Testis (tissue), 2 donors: ENCODE measurements at regions not wholly inside any gene's neighbourhood (a gene's known extent, or its start where the extent isn't known, plus 50 kb on each side); places are given as distances from the start of the nearest gene placed in this dataset.
"Not testable (repeated sequence)": the region's sequence is repeated elsewhere in the genome, so short reads cannot be mapped to it uniquely, and the experiment has no call there.

Experiments used
- DNase-seq: peaks from one replicate; pipeline ENCODE4 v3.0.0-alpha.2; 2019
- H3K27ac ChIP-seq, 2 donors: fragments of 200-600 bp; sonication (generic); one replicate each; pipeline ENCODE4 v1.5.1; 2019
- H3K27me3 ChIP-seq: fragments of 200-600 bp; sonication (generic); one replicate; pipeline ENCODE4 v1.5.1; 2019
- H3K36me3 ChIP-seq: fragments of 200-600 bp; sonication (generic); one replicate; pipeline ENCODE4 v1.5.1; 2017; ENCODE audit warnings: low read depth; ENCODE audit errors: missing control alignments
- H3K4me1 ChIP-seq: fragments of 200-600 bp; sonication (generic); one replicate; pipeline ENCODE4 v1.5.1; 2019
- H3K4me3 ChIP-seq, 2 donors: fragments of 200-600 bp; sonication (generic); one replicate each; pipeline ENCODE4 v1.5.1; 2017 to 2019
- H3K9me3 ChIP-seq: fragments of 200-600 bp; sonication (generic); one replicate; pipeline ENCODE4 v1.5.1; 2017
- POLR2A ChIP-seq: fragments of 450-650 bp; IDR thresholded peaks from one replicate; pipeline ENCODE4 v1.6.1; 2017; ENCODE audit warnings: antibody characterized with exemption, mild to moderate bottlenecking, moderate library complexity
- WGBS, 2 donors: methylation state at CpG; one replicate each; pipeline ENCODE4 v1.1.5; 2018; 5-methylcytosine and 5-hydroxymethylcytosine counted together
- intact Hi-C: fragments of 100-400 bp; cut with DNase I; formaldehyde crosslinking; loops from one replicate; pipeline ENCODE4 v1.15.1; 2023; ENCODE audit warnings: low total_unique reads
- TF ChIP-seq, protein P1 (sequence below), 3 experiments: fragments of 450-650 bp in 2 of 3; fragments of 200-600 bp in 1 of 3; sonication (generic) in 1 of 3; IDR thresholded peaks; one replicate each; pipeline ENCODE4 v1.5.1; 2016 to 2019; ENCODE audit warnings: antibody characterized with exemption in 3 of 3, mild to moderate bottlenecking in 2 of 3, moderate library complexity in 1 of 3

DNA sequence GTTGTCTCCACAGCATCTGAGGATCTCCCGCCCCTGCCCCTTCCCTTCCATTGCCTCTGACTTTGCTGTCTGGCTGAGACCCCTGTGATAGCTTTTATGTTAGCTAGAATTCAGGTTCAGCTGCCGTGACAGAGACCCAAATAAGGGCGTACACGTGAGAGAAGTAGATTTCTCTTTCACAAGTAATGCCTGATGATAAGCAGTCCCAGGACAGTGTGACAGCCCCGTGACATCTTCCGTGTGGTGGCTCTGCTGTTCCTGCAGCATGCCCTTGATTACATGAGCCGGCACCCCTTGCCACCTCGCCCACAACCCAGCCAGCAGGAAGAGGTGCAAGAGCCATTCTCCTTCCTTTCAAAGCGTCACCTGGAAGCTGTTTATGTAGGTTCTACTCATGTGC, 130.9 kb upstream of the PODXL start:
- H3K27ac ChIP-seq: no peak overlapping the region
- H3K9me3 ChIP-seq: no peaks in the 10 kb centered on the region
- no peak for DNase-seq
- H3K36me3 ChIP-seq: no peaks in the 10 kb centered on the region
- no peaks in the 10 kb centered on the region for H3K27me3 ChIP-seq
- TF ChIP-seq, protein P1, sequence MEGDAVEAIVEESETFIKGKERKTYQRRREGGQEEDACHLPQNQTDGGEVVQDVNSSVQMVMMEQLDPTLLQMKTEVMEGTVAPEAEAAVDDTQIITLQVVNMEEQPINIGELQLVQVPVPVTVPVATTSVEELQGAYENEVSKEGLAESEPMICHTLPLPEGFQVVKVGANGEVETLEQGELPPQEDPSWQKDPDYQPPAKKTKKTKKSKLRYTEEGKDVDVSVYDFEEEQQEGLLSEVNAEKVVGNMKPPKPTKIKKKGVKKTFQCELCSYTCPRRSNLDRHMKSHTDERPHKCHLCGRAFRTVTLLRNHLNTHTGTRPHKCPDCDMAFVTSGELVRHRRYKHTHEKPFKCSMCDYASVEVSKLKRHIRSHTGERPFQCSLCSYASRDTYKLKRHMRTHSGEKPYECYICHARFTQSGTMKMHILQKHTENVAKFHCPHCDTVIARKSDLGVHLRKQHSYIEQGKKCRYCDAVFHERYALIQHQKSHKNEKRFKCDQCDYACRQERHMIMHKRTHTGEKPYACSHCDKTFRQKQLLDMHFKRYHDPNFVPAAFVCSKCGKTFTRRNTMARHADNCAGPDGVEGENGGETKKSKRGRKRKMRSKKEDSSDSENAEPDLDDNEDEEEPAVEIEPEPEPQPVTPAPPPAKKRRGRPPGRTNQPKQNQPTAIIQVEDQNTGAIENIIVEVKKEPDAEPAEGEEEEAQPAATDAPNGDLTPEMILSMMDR (IDR thresholded peaks at IDR 0.05): no peak
- no peak for TF ChIP-seq POLR2A
- WGBS, 2 donors: 77 to 82% methylated on average over 9 of the region's 9 CpGs
- H3K4me3 ChIP-seq: no peak overlapping the region
- peaks cover 6% of the 10 kb centered on the region for H3K4me1 ChIP-seq
- intact Hi-C loops: no loop called here

DNA sequence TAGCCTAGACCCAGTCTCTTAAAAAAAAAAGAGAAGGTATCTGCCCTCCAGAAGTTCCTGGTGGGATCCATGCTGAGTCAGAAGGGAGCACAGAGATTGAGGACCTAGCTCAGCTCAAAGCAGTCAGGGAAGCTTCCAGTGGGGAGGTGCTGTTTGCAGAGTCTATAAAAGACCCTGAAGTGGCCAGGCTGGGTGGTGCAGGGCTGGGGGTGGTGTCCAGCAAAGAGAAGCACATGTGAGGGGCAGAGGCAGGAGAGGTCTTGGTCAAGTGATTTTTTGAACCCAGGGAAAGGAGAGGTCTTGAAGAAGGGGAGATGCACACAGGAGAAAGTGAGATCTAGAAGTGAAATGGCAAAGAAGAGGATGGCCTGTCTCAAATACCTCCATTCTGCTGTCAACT, 130.4 kb upstream of the PODXL start:
- no peak for DNase-seq
- Histone ChIP-seq H3K27me3 (no peaks in the 10 kb centered on the region), H3K36me3 (no peaks in the 10 kb centered on the region), H3K9me3 (no peaks in the 10 kb centered on the region), H3K4me3 (no peak overlapping the region), H3K27ac (no peak overlapping the region), H3K4me1 (peaks cover 2% of the 10 kb centered on the region)
- TF ChIP-seq POLR2A: no peak
- TF ChIP-seq, protein P1 (IDR thresholded peaks at IDR 0.05): no peak
- intact Hi-C loops: no loop called here

DNA sequence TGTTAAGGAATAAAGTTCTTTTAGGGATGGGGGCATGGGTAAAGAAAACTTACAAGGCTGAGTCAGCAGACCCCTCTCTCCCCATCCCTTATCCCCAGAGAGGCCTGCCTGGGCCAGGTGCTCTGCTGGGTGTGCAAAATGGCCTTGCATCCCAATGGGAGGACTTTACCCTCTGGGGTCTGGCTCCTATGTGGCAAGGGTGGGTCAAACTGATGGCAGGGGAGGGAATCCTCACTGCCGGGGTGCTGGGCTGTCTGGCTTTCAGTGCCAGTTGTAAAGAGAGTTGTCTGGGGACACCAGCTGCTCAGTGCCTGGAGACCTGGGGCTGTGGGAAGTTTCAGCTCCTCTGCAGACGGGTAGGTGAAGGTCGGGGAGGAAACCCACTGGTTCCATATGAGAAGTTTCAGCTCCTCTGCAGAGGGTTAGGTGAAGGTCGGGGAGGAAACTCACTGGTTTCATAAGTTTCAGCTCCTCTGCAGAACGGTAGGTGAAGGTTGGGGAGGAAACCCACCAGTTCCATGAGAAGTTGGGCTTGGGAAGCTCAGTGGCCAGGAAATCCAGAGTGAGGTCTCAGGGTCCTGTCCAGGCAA, 127.2 kb upstream of the PODXL start:
- H3K4me1 ChIP-seq: no peaks in the 10 kb centered on the region
- intact Hi-C loops: no loop called here
- no peaks in the 10 kb centered on the region for H3K27me3 ChIP-seq
- no peaks in the 10 kb centered on the region for H3K36me3 ChIP-seq
- no peak overlapping the region for H3K27ac ChIP-seq
- no peak overlapping the region for H3K4me3 ChIP-seq
- TF ChIP-seq, protein P1 (IDR thresholded peaks at IDR 0.05): no peak
- no peak for TF ChIP-seq POLR2A
- DNase-seq: no peak
- WGBS, 2 donors: 67 to 75% methylated on average over 5 of the region's 5 CpGs
- no peaks in the 10 kb centered on the region for H3K9me3 ChIP-seq

DNA sequence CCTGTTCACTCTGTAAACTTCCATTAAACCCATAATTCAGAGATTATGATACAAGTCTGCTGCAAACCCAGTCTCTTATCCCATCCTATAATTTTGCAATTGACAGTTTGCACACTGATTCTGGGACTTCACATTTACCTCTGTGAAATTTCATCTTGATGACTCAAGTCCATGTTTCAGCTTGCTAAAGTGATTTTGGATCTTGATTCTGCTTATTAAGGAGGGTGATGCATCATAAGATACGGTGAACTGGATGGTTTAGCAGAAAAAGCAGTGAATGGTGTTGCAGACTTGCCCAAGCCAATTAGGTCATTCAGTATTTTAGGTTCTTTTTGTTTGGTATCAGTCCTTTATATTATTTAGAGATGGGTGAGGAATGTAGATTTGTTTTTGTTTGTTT, 125.5 kb upstream of the PODXL start:
- intact Hi-C loops: no loop called here
- TF ChIP-seq, protein P1 (IDR thresholded peaks at IDR 0.05): no peak
- TF ChIP-seq POLR2A: no peak
- Histone ChIP-seq H3K4me3 (no peak overlapping the region), H3K9me3 (no peaks in the 10 kb centered on the region), H3K4me1 (no peaks in the 10 kb centered on the region), H3K27ac (no peak overlapping the region), H3K27me3 (no peaks in the 10 kb centered on the region), H3K36me3 (no peaks in the 10 kb centered on the region)
- no peak for DNase-seq
- WGBS, 2 donors: 0 to 53% methylated on average over 1 of the region's 1 CpG

DNA sequence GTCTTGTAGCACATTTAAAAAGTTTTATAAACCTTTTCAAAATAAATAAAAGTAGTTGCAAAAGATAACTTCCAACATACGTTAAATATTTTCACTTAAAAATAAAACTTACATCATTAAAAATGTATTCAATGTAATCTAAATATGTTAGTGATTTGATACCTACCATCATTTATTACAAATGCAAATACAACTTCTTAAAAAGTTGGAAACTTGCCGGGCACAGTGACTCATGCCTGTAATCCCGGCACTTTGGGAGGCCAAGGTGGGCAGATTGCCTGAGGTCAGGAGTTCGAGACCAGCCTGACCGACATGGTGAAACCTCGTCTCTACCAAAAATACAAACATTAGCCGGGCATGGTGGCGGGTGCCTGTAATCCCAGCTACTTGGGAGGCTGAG, 122.6 kb upstream of the PODXL start:
- intact Hi-C loops, H3K27ac ChIP-seq, H3K9me3 ChIP-seq, H3K4me3 ChIP-seq, H3K4me1 ChIP-seq, DNase-seq, H3K36me3 ChIP-seq, H3K27me3 ChIP-seq: not testable (repeated sequence)
- WGBS, 2 donors: 82 to 83% methylated on average over 8 of the region's 8 CpGs

DNA sequence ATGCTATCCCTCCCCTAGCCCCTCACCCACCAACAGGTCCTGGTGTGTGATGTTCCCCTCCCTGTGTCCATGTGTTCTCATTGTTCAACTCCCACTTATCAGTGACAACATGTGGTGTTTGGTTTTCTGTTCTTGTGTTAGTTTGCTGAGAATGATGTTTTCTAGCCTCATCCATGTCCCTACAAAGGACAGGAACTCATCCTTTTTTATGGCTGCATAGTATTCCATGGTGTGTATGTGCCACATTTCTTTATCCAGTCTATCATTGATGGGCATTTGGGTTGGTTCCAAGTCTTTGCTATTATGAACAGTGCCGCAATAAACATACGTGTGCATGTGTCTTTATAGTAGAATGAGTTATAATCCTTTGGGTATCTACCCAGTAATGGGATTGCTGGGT, 120.4 kb upstream of the PODXL start:
- H3K4me3 ChIP-seq, H3K9me3 ChIP-seq, H3K4me1 ChIP-seq, H3K27me3 ChIP-seq, H3K36me3 ChIP-seq, DNase-seq, intact Hi-C loops, H3K27ac ChIP-seq: not testable (repeated sequence)
- WGBS, 2 donors: 92 to 95% methylated on average over 2 of the region's 2 CpGs
